H9 (cell line): ENCODE measurements at regions not wholly inside any gene's neighbourhood (a gene's known extent, or its start where the extent isn't known, plus 50 kb on each side); places are given as distances from the start of the nearest gene placed in this dataset.

Source experiments
- DNase-seq: peaks from one replicate; pipeline ENCODE4 v3.0.0-alpha.2; 2017
- H2AFZ ChIP-seq: one replicate; pipeline ENCODE4 v1.6.1; 2013; ENCODE audit warnings: mild to moderate bottlenecking, low read length, control low read depth, moderate library complexity
- H2AK5ac ChIP-seq: 2 replicates; pipeline ENCODE4 v1.6.1; 2013; ENCODE audit warnings: low read length, control low read depth, mixed read lengths; ENCODE audit not compliant: insufficient read length
- H2BK120ac ChIP-seq: one replicate; pipeline ENCODE4 v1.6.1; 2013; ENCODE audit warnings: low read depth, mild to moderate bottlenecking, low read length, control low read depth, inconsistent platforms; ENCODE audit not compliant: poor library complexity, severe bottlenecking
- H2BK12ac ChIP-seq: 2 replicates; pipeline ENCODE4 v1.6.1; 2013; ENCODE audit warnings: low read length, control low read depth, mixed read lengths, low read depth; ENCODE audit not compliant: insufficient read length
- H2BK15ac ChIP-seq: 2 replicates; pipeline ENCODE4 v1.6.1; 2013; ENCODE audit warnings: low read depth, low read length, control low read depth
- H2BK20ac ChIP-seq: one replicate; pipeline ENCODE4 v1.6.1; 2013; ENCODE audit warnings: low read depth, mild to moderate bottlenecking, low read length, control low read depth, inconsistent platforms; ENCODE audit not compliant: poor library complexity, severe bottlenecking
- H2BK5ac ChIP-seq: 2 replicates; pipeline ENCODE4 v1.6.1; 2013; ENCODE audit warnings: low read length, control low read depth, mixed read lengths; ENCODE audit not compliant: insufficient read length
- H3K14ac ChIP-seq: 2 replicates; pipeline ENCODE4 v1.6.1; 2013; ENCODE audit warnings: low read length, control low read depth; ENCODE audit not compliant: insufficient read depth
- H3K18ac ChIP-seq: 2 replicates; pipeline ENCODE4 v1.6.1; 2013; ENCODE audit warnings: low read depth, mild to moderate bottlenecking, mixed read lengths, low read length, control low read depth; ENCODE audit not compliant: insufficient read length
- H3K23ac ChIP-seq: 2 replicates; pipeline ENCODE4 v1.6.1; 2013; ENCODE audit warnings: low read length, control low read depth, mixed read lengths, low read depth; ENCODE audit not compliant: insufficient read length
- H3K23me2 ChIP-seq: 2 replicates; pipeline ENCODE4 v1.6.1; 2013; ENCODE audit warnings: low read depth, mild to moderate bottlenecking, mixed read lengths, low read length, control low read depth; ENCODE audit not compliant: insufficient read length, poor library complexity, severe bottlenecking
- H3K27ac ChIP-seq: 2 replicates; pipeline ENCODE4 v1.5.1; 2013; ENCODE audit warnings: low read length, control low read depth, mixed read lengths, low read depth; ENCODE audit not compliant: insufficient read length
- H3K27me3 ChIP-seq: 2 replicates; pipeline ENCODE4 v1.6.1; 2013; ENCODE audit warnings: low read length, control low read depth, inconsistent platforms; ENCODE audit not compliant: insufficient read depth
- H3K4ac ChIP-seq: 2 replicates; pipeline ENCODE4 v1.6.1; 2013; ENCODE audit warnings: low read depth, mild to moderate bottlenecking, control low read depth, inconsistent platforms, low read length, moderate library complexity
- H3K4me1 ChIP-seq: 2 replicates; pipeline ENCODE4 v1.6.1; 2013; ENCODE audit warnings: low read length, control low read depth, inconsistent platforms; ENCODE audit not compliant: insufficient read depth
- H3K4me2 ChIP-seq: 2 replicates; pipeline ENCODE4 v1.6.1; 2013; ENCODE audit warnings: low read length, control low read depth, mixed read lengths; ENCODE audit not compliant: insufficient read length, insufficient read depth
- H3K56ac ChIP-seq: 2 replicates; pipeline ENCODE4 v1.6.1; 2013; ENCODE audit warnings: low read depth, mild to moderate bottlenecking, mixed read lengths, low read length, control low read depth; ENCODE audit not compliant: insufficient read length
- H3K79me1 ChIP-seq: 2 replicates; pipeline ENCODE4 v1.6.1; 2013; ENCODE audit warnings: low read depth, mild to moderate bottlenecking, moderate library complexity, low read length, control low read depth, inconsistent platforms; ENCODE audit not compliant: insufficient read depth, poor library complexity, severe bottlenecking
- H3K79me2 ChIP-seq: 2 replicates; pipeline ENCODE4 v1.6.1; 2013; ENCODE audit warnings: low read length, control low read depth, inconsistent platforms; ENCODE audit not compliant: insufficient read depth
- H3K9ac ChIP-seq: 2 replicates; pipeline ENCODE4 v1.6.1; 2013; ENCODE audit warnings: low read length, control low read depth, mixed read lengths; ENCODE audit not compliant: insufficient read length; ENCODE audit errors: extremely low read depth
- H3K9me3 ChIP-seq: one replicate; pipeline ENCODE4 v1.6.1; 2013; ENCODE audit warnings: low read depth, low read length, inconsistent platforms; ENCODE audit not compliant: control insufficient read depth
- H3T11ph ChIP-seq: one replicate; pipeline ENCODE4 v1.6.1; 2013; ENCODE audit warnings: mild to moderate bottlenecking, low read length, control low read depth, inconsistent platforms
- H4K20me1 ChIP-seq: one replicate; pipeline ENCODE4 v1.6.1; 2013; ENCODE audit not compliant: control insufficient read depth, insufficient read length, insufficient read depth
- H4K5ac ChIP-seq: 2 replicates; pipeline ENCODE4 v1.6.1; 2013; ENCODE audit warnings: low read depth, mild to moderate bottlenecking, mixed read lengths, low read length, control low read depth; ENCODE audit not compliant: insufficient read length
- H4K8ac ChIP-seq: replicated peaks from 2 replicates; pipeline ENCODE4 v1.6.1; 2013; ENCODE audit warnings: low read length, control low read depth, mixed read lengths, low read depth; ENCODE audit not compliant: insufficient read length
- H4K91ac ChIP-seq: 2 replicates; pipeline ENCODE4 v1.6.1; 2013; ENCODE audit warnings: low read depth, mild to moderate bottlenecking, moderate library complexity, mixed read lengths, low read length, control low read depth; ENCODE audit not compliant: insufficient read length
- H3K27ac Mint-ChIP-seq, 3 experiments: 2 replicates in 2 of 3; 3 replicates in 1 of 3; pipeline ENCODE4 v1.8.0; 2020 to 2021; ENCODE audit warnings: mixed read lengths in 3 of 3, mild to moderate bottlenecking in 1 of 3, moderate library complexity in 1 of 3
- H3K27me3 Mint-ChIP-seq: 2 replicates; pipeline ENCODE4 v1.8.0; 2021; ENCODE audit warnings: low read depth, mild to moderate bottlenecking, moderate library complexity, mixed read lengths
- H3K36me3 Mint-ChIP-seq, 3 experiments: 2 replicates in 2 of 3; 3 replicates in 1 of 3; pipeline ENCODE4 v1.8.0; 2020 to 2021; ENCODE audit warnings: low read depth in 3 of 3, mixed read lengths in 3 of 3; ENCODE audit not compliant: insufficient read depth in 1 of 3
- H3K4me1 Mint-ChIP-seq, 2 experiments: 2 replicates each; pipeline ENCODE4 v1.8.0; 2020; ENCODE audit warnings: mixed read lengths in 2 of 2
- H3K4me3 Mint-ChIP-seq, 2 experiments: 2 replicates in 1 of 2; 3 replicates in 1 of 2; pipeline ENCODE4 v1.8.0; 2020 to 2021; ENCODE audit warnings: mild to moderate bottlenecking in 2 of 2, mixed read lengths in 2 of 2, moderate library complexity in 1 of 2
- H3K9me3 Mint-ChIP-seq, 2 experiments: 2 replicates in 1 of 2; 3 replicates in 1 of 2; pipeline ENCODE4 v1.8.0; 2020; ENCODE audit warnings: mild to moderate bottlenecking in 2 of 2, mixed read lengths in 2 of 2, moderate library complexity in 1 of 2
- TF ChIP-seq, protein P1 (sequence below): fragments of 200-600 bp; sonication (generic); conservative IDR thresholded peaks from 3 replicates; pipeline ENCODE4 v1.8.0; 2021; ENCODE audit warnings: antibody characterized with exemption, mild to moderate bottlenecking

DNA sequence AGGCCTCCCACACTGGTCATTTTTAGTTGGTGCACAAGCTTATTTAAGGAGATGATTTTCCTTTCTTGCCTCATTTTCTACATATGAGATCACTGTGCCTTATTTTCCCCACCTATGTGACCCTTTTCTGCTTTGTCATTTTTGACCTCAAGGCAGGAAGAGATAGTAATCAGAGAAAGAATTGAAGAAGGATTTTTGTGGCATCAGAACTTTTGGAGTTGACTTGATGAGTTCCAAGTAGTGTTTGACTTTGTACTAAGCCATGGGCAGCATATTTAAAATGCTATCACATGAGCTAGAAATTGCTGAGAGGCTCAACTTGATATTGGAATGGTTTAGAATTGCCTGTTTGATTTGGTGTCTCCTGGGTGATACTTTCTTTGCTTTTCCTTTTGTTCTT is 440.8 kb downstream of the AEBP2 start:
- H3K14ac ChIP-seq = no peak overlapping the region
- no peak overlapping the region for H4K5ac ChIP-seq
- H3K27ac Mint-ChIP-seq = no peak overlapping the region

More for the DNA sequence above, 440.8 kb downstream of the AEBP2 start:
- Histone ChIP-seq H3K27me3 (no peaks in the 10 kb centered on the region), H4K8ac (no peak overlapping the region), H3K23me2 (no peaks in the 10 kb centered on the region), H2BK12ac (no peak overlapping the region), H3K9ac (no peak overlapping the region), H2AK5ac (no peak overlapping the region), H3K56ac (no peak overlapping the region), H3K4ac (no peak overlapping the region), H3K4me1 (no peaks in the 10 kb centered on the region), H2BK5ac (no peak overlapping the region), H3K79me1 (no peaks in the 10 kb centered on the region), H2BK120ac (no peak overlapping the region), H4K91ac (no peak overlapping the region), H3K23ac (no peak overlapping the region), H4K20me1 (no peaks in the 10 kb centered on the region), H3K79me2 (no peaks in the 10 kb centered on the region), H3K27ac (no peak overlapping the region), H2BK15ac (no peak overlapping the region), H3K9me3 (no peaks in the 10 kb centered on the region), H3K4me2 (no peak overlapping the region), H2BK20ac (no peak overlapping the region), H2AFZ (no peak overlapping the region), H3K18ac (no peak overlapping the region), H3T11ph (no peak overlapping the region)
- Mint-ChIP-seq H3K27me3 (no peaks in the 10 kb centered on the region), H3K36me3 (peaks cover 0 to 6% (median 3%) of the 10 kb centered on the region in 3 experiments; a peak in 3 of 7 replicates), H3K9me3 (peaks cover 5% of the 10 kb centered on the region in 2 experiments), H3K4me3 (no peak overlapping the region), H3K4me1 (no peaks in the 10 kb centered on the region)
- TF ChIP-seq, protein P1, sequence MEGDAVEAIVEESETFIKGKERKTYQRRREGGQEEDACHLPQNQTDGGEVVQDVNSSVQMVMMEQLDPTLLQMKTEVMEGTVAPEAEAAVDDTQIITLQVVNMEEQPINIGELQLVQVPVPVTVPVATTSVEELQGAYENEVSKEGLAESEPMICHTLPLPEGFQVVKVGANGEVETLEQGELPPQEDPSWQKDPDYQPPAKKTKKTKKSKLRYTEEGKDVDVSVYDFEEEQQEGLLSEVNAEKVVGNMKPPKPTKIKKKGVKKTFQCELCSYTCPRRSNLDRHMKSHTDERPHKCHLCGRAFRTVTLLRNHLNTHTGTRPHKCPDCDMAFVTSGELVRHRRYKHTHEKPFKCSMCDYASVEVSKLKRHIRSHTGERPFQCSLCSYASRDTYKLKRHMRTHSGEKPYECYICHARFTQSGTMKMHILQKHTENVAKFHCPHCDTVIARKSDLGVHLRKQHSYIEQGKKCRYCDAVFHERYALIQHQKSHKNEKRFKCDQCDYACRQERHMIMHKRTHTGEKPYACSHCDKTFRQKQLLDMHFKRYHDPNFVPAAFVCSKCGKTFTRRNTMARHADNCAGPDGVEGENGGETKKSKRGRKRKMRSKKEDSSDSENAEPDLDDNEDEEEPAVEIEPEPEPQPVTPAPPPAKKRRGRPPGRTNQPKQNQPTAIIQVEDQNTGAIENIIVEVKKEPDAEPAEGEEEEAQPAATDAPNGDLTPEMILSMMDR = no peak
- DNase-seq = no peak
